Loucy (cell line): ENCODE measurements at regions not wholly inside any gene's neighbourhood (a gene's known extent, or its start where the extent isn't known, plus 50 kb on each side); places are given as distances from the start of the nearest gene placed in this dataset.
"Not testable (repeated sequence)": the region's sequence is repeated elsewhere in the genome, so short reads cannot be mapped to it uniquely, and the experiment has no call there.

ENCODE experiments used
- H2AFZ ChIP-seq: fragments of 200-600 bp; sonication (generic); 2 replicates; pipeline ENCODE4 v1.6.0; 2016; ENCODE audit warnings: antibody characterized with exemption, mild to moderate bottlenecking, low read length, moderate library complexity
- H3F3A ChIP-seq: fragments of 200-600 bp; 2 replicates; pipeline ENCODE4 v1.6.0; 2016; ENCODE audit warnings: antibody characterized with exemption, low read depth, mild to moderate bottlenecking
- H3K27me3 ChIP-seq: fragments of 200-600 bp; sonication (generic); 2 replicates; pipeline ENCODE4 v1.6.1; 2014; ENCODE audit warnings: low read length, mild to moderate bottlenecking; ENCODE audit not compliant: insufficient read depth, poor library complexity, severe bottlenecking
- H3K36me3 ChIP-seq: fragments of 200-600 bp; sonication (generic); 2 replicates; pipeline ENCODE4 v1.6.1; 2016; ENCODE audit warnings: low read length; ENCODE audit not compliant: insufficient read depth
- H3K4me1 ChIP-seq: fragments of 200-600 bp; sonication (generic); 2 replicates; pipeline ENCODE4 v1.5.1; 2014; ENCODE audit warnings: low read length, mild to moderate bottlenecking; ENCODE audit not compliant: insufficient read depth, poor library complexity, severe bottlenecking
- H3K4me2 ChIP-seq: fragments of 200-600 bp; sonication (generic); 2 replicates; pipeline ENCODE4 v1.6.0; 2014; ENCODE audit warnings: antibody characterized with exemption, low read length, low read depth, mild to moderate bottlenecking; ENCODE audit not compliant: poor library complexity, severe bottlenecking
- H3K4me3 ChIP-seq: fragments of 200-600 bp; sonication (generic); 2 replicates; pipeline ENCODE4 v1.5.1; 2014; ENCODE audit warnings: low read length, mild to moderate bottlenecking, mixed read lengths; ENCODE audit not compliant: poor library complexity, severe bottlenecking
- H3K79me2 ChIP-seq: fragments of 200-600 bp; sonication (generic); 2 replicates; pipeline ENCODE4 v1.6.1; 2014; ENCODE audit warnings: low read length; ENCODE audit not compliant: insufficient read depth
- H3K9ac ChIP-seq: fragments of 200-600 bp; sonication (generic); 2 replicates; pipeline ENCODE4 v1.6.0; 2014; ENCODE audit warnings: mild to moderate bottlenecking, low read depth, low read length, moderate library complexity; ENCODE audit not compliant: poor library complexity, severe bottlenecking
- H3K9me2 ChIP-seq: fragments of 200-600 bp; sonication (generic); replicated peaks from 2 replicates; pipeline ENCODE4 v1.6.1; 2016; ENCODE audit warnings: low read depth, low read length, mixed read lengths
- H3K9me3 ChIP-seq: fragments of 200-600 bp; sonication (generic); 2 replicates; pipeline ENCODE4 v1.6.1; 2014; ENCODE audit warnings: mild to moderate bottlenecking, antibody characterized with exemption, low read length, low read depth; ENCODE audit not compliant: insufficient read depth
- H4K20me1 ChIP-seq: fragments of 200-600 bp; sonication (generic); 2 replicates; pipeline ENCODE4 v1.6.0; 2014; ENCODE audit warnings: antibody characterized with exemption, low read length, mild to moderate bottlenecking; ENCODE audit not compliant: insufficient read depth, poor library complexity, severe bottlenecking
- CTCF ChIP-seq: fragments of 200-600 bp; sonication (generic); conservative IDR thresholded peaks from 2 replicates; pipeline ENCODE4 v1.5.1; 2014; ENCODE audit warnings: mild to moderate bottlenecking, antibody characterized with exemption, low read length
- EZH2phosphoT487 ChIP-seq: fragments of 200-600 bp; IDR thresholded peaks from 2 replicates; pipeline ENCODE4 v1.6.1; 2018; ENCODE audit warnings: antibody characterized with exemption, mild to moderate bottlenecking, moderate library complexity, borderline replicate concordance

- Histone ChIP-seq H3K4me3 (no peak overlapping the region), H3K36me3 (no peaks in the 10 kb centered on the region), H3K4me1 (peaks cover 32% of the 10 kb centered on the region), H3K9me3 (no peaks in the 10 kb centered on the region), H2AFZ (no peak overlapping the region), H3K9me2 (no peaks in the 10 kb centered on the region), H3K4me2 (peak overlapping the region; percentile 73), H3K27me3 (no peaks in the 10 kb centered on the region), H3F3A (peaks cover 9% of the 10 kb centered on the region; the same call in 1 of the 2 replicates), H3K79me2 (no peaks in the 10 kb centered on the region), H4K20me1 (no peaks in the 10 kb centered on the region), H3K9ac (peak overlapping the region; percentile 57)
- TF ChIP-seq EZH2phosphoT487 (no peak), CTCF (no peak)
Observed at GRCh38 chr2:95670686-95671085, 78.9 kb downstream of the TRIM43 start.

- not testable (repeated sequence) for H3K9me2 ChIP-seq, H3K36me3 ChIP-seq, H3K9ac ChIP-seq, H3K9me3 ChIP-seq, H3F3A ChIP-seq, H2AFZ ChIP-seq, H3K79me2 ChIP-seq, H3K4me3 ChIP-seq, H3K27me3 ChIP-seq, H4K20me1 ChIP-seq
- Histone ChIP-seq H3K4me2 (peak overlapping the region; percentile 73), H3K4me1 (peaks cover 32% of the 10 kb centered on the region)
Observed at GRCh38 chr2:95671171-95671570, 79.4 kb downstream of the TRIM43 start.

- not testable (repeated sequence) for H3K4me3 ChIP-seq, H3K9ac ChIP-seq, H3K9me3 ChIP-seq, H3K79me2 ChIP-seq, H3F3A ChIP-seq, H3K9me2 ChIP-seq, H3K27me3 ChIP-seq, H2AFZ ChIP-seq, H4K20me1 ChIP-seq, H3K36me3 ChIP-seq, H3K4me2 ChIP-seq
- H3K4me1 ChIP-seq = peaks cover 32% of the 10 kb centered on the region
Observed at GRCh38 chr2:95671992-95672391, 80.2 kb downstream of the TRIM43 start.

DNA sequence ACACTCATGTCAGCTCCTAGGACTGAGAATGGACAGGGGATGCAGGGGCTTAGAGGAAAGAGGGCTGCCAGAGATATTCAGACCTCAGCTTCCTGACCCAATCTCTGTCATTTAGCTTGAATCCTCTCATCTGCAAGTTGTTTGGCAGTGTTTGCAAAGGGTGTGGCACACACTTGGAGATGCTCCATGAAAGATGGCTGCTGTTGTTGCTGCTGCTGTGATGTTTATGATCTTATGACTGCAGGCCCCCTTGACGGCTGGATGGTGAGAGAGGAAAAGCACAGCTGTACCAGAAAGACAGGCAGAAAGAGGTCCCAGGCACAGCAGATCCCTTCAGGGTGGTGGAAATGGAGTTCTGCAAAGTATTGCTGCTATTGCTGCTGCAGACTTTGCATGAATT, 80.7 kb downstream of the TRIM43 start:
- not testable (repeated sequence) for H3F3A ChIP-seq, H3K79me2 ChIP-seq, H3K27me3 ChIP-seq, H2AFZ ChIP-seq, H3K9ac ChIP-seq, H3K9me2 ChIP-seq, H3K4me2 ChIP-seq, H3K36me3 ChIP-seq, H4K20me1 ChIP-seq, H3K9me3 ChIP-seq, H3K4me3 ChIP-seq
- peaks cover 32% of the 10 kb centered on the region for H3K4me1 ChIP-seq

DNA sequence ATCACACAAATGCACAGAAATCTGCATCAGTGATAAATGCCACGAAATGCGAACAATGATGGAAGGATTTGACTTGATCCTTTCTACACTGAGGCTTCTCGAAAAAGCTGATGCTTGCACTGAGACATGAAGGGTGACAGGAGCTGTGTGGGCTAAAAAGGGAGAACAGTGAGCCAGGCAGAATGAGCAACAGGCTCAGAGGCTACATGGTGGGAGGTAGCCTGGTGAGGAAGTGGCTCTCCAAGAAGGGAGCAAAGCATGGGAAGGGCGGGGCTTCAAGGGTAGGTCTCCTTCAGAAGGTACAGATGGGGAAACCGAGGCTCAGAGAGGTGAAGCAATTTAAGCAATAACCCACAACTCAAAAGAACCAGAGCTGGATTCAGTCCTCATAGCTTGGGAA, 82.4 kb downstream of the TRIM43 start:
- Histone ChIP-seq H2AFZ (no peak overlapping the region), H3K36me3 (no peaks in the 10 kb centered on the region), H4K20me1 (no peaks in the 10 kb centered on the region), H3K27me3 (no peaks in the 10 kb centered on the region), H3K4me3 (no peak overlapping the region), H3K9me2 (no peaks in the 10 kb centered on the region), H3K9ac (no peak overlapping the region), H3F3A (peaks cover 5% of the 10 kb centered on the region; the same call in 1 of the 2 replicates), H3K79me2 (no peaks in the 10 kb centered on the region), H3K4me1 (peaks cover 18% of the 10 kb centered on the region), H3K9me3 (no peaks in the 10 kb centered on the region), H3K4me2 (no peak overlapping the region)
- TF ChIP-seq CTCF = no peak
- no peak for TF ChIP-seq EZH2phosphoT487

GRCh38 chr2:95676573-95676972, 84.8 kb downstream of the TRIM43 start:
- not testable (repeated sequence) for H3K36me3 ChIP-seq, H3F3A ChIP-seq, H2AFZ ChIP-seq, H3K79me2 ChIP-seq, H3K4me2 ChIP-seq, H3K4me1 ChIP-seq, H4K20me1 ChIP-seq, H3K27me3 ChIP-seq, H3K4me3 ChIP-seq, H3K9me2 ChIP-seq, H3K9me3 ChIP-seq, H3K9ac ChIP-seq
